LoVo (cell line): ENCODE measurements at regions not wholly inside any gene's neighbourhood (a gene's known extent, or its start where the extent isn't known, plus 50 kb on each side); places are given as distances from the start of the nearest gene placed in this dataset.
"Not testable (repeated sequence)": the region's sequence is repeated elsewhere in the genome, so short reads cannot be mapped to it uniquely, and the experiment has no call there.

ENCODE experiments used
- DNase-seq: peaks from one replicate; pipeline ENCODE4 v3.0.0-alpha.2; 2016; ENCODE audit warnings: low spot score

GRCh38 chr16:80121522-80121909 lies 419.3 kb upstream of the DYNLRB2 start:
- DNase-seq = no peak

DNA sequence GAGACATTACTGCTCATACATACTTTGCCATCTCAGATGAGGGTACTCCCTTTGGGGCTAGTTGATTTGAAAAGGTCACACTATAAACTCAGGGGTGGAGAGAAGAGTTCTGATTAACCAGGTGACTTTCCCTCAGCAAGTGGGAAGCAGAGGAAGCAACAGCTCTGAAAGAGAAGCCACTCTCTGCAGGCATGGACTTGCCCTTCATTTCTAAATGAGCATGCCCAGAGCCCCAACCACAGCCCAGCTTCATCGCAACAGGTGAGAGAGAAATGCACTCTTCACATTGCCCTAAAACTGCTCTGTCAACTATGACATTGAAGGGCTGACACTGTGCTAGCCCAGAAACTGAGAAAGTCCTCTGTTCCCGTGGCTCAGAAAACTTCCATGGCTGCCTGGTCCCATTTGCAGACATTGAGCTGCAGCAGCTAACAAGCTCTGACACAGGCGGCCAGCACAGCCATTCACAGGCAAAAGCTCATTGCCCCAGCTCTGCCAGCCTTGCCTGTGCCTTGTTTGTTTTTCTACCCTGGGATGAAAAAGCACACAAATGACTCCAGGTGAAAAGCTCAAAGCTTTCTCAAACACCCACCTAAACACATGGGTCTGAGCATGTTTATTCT lies 419.8 kb upstream of the DYNLRB2 start:
- no peak for DNase-seq

DNA sequence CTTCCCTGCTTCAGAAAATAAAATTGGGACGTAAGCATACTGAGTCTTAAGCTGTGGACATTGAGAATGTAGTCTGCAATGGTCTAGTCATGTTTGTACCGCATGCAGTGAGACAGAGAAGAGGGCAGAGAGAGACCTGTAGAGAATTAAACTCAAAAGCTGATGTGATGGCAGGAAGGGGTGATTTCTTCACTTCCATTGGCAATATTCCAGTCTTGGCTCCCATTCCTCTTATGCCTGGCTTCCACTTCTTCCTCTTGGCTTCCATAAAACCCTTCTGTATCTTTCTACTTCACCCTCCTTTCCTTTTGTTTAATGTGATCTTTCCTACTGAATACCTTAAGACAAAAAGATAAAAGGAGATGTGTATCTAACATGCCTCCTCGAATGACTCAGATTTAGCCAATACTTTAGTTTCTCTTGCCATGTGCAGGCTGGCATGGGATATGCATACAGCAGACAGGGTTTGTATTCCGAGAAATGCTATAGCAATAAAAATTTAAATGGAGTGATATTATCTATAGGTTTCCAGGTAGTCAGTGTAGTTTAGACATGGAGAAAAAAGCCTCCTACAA lies 423.1 kb upstream of the DYNLRB2 start:
- DNase-seq = no peak

GRCh38 chr16:80116711-80117110 lies 424.1 kb upstream of the DYNLRB2 start:
- DNase-seq = no peak

GRCh38 chr16:80114699-80115098 lies 426.1 kb upstream of the DYNLRB2 start:
- no peak for DNase-seq

- DNase-seq = no peak
Observed at GRCh38 chr16:80113873-80114574, 426.8 kb upstream of the DYNLRB2 start.

DNA sequence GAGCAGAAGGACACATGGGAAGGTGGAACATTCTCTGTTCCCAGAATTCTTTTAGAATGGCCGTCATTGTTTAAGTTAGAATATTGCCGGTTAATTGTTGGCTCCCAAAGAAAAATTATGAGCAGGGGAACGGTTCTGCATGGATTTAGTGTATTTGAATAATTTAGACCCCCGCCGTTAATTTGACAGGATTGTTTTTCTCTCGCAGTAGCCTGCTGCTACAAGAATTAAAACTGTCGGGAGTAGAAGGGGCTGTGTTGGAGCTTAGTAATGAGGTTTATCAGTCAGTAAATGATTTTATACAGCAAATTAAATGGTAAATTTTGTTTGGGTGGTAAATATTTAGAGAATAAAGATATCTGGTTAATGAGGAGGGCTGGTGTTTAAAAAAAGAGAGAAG lies 431.2 kb upstream of the DYNLRB2 start:
- no peak for DNase-seq

DNA sequence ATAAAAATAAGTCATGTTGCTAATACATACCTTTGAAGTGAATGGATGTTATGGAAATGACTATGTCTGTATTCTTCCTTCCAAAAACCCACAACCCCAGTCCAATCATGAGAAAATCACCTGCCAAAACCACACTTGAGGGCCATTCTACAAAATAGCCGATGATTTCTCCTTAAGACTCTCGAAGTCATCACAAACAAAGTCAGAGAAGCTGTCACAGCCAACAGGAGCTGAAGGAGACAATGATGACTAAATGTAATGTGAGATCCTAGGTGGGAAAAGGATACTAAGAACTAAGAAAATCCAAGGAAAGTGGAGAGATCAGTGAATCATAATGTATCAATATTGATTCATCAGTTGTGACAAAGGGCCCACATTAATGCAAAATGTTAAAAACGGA lies 432.9 kb upstream of the DYNLRB2 start:
- no peak for DNase-seq

DNA sequence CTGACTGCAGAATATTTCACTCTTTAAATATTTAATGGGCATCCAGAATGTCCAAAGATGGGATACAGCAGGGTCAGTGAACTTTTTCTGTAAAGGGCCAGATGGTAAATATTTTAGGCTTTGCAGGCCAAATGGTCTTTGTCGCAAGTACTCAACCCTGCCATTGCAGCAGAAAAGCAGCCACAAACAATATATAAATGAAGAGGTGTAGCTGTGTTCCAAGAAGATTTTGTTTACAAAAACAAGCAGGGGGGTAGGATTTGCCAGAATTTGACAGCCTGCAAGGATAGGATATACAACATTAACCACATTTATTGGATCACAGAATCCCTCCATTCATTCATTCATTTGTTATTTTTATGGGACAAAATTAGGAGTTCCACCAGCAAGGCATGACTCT lies 435.0 kb upstream of the DYNLRB2 start:
- no peak for DNase-seq

- no peak for DNase-seq
Observed at GRCh38 chr16:80105160-80105559, 435.6 kb upstream of the DYNLRB2 start.

- no peak for DNase-seq
Observed at GRCh38 chr16:80104401-80104800, 436.4 kb upstream of the DYNLRB2 start.

- no peak for DNase-seq
Observed at GRCh38 chr16:80103463-80103862, 437.3 kb upstream of the DYNLRB2 start.

GRCh38 chr16:80100846-80101451 lies 439.8 kb upstream of the DYNLRB2 start:
- DNase-seq = no peak

DNA sequence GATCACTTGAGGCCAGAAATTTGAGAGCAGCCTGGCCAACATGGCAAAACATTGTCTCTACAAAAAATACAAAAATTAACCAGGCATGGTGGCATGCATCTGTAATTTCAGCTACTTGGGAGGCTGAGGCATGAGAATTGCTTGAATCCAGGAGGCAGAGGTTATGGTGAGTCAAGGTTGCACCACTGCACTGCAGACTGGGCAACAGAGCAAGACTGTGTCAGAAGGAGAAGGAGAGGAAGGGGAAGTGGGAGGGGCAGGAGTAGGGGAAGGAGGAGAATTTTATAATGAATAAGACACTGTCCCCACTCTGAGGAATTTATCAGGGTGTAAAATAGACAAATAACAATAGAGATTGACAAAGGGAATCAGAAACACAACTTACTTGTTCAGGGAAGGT lies 440.6 kb upstream of the DYNLRB2 start:
- no peak for DNase-seq

DNA sequence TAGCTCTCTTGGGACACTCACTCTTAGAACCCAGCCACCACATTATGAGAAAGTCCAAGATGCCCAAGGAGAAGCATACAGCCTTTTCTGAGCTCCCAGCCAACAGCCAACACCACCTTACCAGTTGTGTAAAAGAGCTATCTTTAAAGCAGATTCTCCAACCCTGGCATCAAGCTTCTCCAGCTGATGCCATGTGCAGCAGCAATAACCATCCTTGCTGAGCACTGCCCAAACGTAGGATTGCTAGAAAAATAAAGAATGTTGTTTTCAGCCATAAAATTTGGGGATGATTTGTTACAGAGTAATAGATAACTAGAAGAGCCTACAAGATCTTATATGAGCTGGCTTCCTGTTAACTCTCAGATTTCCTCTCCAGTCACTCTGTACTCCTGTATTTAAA lies 443.7 kb upstream of the DYNLRB2 start:
- no peak for DNase-seq

DNA sequence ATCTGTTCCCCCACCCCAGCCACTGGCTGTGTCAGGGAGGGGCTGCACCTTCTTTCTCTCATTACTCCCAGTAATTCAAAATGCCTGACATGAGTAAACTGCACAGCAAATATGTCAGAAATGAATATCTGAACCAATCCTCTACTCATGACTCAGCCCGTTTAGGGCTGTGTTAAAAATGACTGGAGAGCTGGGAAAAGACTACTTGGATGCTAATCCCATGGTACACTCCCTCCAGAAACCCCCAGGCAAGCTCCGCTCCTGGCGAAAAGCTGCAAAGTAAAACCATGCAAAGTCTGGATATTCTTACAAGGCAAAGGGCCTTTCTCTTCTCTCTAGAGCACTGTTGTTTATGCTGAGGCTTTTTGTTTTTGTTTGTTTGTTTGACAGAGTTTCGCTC lies 448.1 kb upstream of the DYNLRB2 start:
- DNase-seq = no peak

- not testable (repeated sequence) for DNase-seq
Observed at GRCh38 chr16:80091453-80091852, 449.3 kb upstream of the DYNLRB2 start.

DNA sequence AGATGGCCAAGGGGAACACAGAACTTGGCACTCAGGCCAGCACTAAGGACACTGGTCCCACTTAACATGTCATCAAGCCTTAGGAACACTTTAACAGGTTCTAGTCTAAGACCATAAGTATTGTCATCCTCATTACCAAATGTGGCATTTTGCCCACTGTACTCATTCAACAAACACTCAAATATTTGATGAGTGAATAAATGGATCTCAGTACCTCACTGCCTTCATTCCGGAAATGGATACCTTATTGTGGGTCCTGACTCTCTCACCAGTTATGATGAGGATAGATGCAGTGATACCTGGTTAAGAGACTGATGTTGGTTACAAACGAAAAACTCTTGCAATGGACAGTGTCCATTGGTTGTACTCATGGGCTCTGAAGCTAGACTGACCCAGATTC lies 455.2 kb upstream of the DYNLRB2 start:
- no peak for DNase-seq

DNA sequence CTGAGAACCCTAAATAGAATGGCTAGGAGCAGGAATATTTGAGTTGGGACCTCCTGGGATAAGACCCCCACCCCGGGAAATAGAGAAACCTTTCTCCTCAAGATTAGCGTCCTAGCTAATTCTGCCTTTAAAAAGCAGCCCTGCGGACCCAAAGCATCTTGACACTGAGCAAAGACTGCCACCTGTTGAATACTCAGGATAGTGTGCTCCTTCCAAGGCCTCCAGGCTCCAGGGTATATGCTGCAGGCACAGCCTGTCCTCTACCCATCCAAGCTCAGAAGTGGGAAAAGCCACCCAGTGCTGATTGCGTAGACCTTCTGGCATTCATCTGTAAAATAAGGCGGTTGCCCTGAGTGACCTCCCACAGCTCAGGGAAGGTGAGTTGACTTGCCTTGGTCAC lies 456.2 kb upstream of the DYNLRB2 start:
- DNase-seq = peak; percentile 24

DNA sequence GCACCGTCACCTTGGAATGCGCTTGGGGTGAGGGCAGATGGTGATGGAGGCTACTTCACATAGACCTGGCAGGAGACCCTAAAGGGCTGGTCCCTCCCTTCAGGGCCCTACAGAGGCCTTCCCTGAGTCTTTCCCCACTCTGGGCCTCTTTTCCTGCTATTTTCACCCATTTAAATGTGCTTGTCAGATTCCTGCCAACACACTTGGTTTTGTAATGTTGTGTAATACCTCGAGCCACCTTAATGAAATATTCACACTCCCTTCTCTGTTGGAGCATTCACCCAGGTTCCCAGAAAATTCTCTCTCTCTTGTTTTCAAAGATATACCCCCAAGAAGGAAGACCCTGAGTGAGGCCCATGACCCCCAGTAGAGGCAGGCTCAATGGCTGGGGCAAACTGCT lies 456.6 kb upstream of the DYNLRB2 start:
- DNase-seq = no peak

DNA sequence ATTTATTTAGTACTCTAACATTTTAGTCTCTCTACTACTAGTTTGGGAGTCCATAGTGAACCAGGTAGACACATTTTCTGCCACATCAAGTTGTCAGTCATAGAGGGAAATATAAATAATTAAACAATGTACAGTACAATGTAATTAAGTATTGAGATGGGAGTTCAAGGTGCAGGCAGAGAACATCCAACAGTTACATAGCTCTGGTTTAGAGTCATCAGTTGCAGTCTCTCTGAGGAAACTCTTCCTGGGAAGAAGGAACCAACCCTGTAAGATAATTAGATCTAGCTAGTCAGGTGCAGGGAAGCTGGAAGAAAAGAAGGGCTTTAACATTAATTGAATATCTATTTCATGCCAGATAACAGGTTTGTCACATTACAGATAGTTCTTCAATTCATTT lies 457.9 kb upstream of the DYNLRB2 start:
- DNase-seq = no peak

DNA sequence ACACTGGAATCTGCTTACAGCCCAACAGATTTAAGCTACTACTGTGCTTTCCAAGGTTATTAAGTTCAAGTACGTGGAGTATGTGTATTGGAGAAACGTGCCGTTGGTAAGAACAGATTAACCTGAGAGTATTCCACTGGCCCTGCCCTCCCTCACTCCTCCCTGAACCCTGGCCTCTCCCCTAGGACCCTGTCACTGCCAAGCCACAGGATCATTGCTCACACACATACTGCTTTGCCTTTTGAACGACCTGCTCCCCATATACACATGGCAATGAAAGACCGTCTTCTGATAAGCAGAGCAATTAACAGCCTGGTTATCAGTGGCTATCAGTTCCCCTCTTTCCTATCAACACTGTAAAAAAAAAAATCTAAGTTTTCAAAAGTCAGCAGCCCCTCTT lies 458.9 kb upstream of the DYNLRB2 start:
- no peak for DNase-seq

DNA sequence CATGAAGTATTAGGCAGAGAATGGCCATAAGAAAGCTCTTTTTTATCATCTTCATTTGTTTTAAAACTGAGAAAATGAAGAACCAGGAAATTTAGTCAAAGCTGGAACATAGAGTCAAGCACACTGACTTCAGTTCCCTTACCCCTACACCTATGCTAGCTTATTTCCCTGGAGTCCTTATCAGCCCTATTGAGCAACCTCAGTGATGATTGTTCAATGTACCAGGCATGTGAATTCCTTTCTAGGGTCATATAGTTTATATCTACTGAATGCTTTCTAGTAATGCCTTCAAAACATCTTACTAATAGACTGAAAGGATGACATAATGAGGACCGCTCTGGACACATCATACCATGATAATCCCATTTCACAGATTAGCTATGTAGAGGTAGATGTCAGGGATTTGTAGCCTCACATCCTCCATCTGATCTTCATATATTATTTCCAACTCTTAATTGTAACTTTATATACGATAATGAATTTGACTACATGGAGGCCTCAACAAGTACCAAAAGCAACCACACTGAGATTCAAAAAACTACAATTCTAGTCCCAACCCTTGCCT lies 460.4 kb upstream of the DYNLRB2 start:
- DNase-seq = no peak
